ENCODE measurements at regions not wholly inside any gene's neighbourhood (a gene's known extent, or its start where the extent isn't known, plus 50 kb on each side); places are given as distances from the start of the nearest gene placed in this dataset.

DNA sequence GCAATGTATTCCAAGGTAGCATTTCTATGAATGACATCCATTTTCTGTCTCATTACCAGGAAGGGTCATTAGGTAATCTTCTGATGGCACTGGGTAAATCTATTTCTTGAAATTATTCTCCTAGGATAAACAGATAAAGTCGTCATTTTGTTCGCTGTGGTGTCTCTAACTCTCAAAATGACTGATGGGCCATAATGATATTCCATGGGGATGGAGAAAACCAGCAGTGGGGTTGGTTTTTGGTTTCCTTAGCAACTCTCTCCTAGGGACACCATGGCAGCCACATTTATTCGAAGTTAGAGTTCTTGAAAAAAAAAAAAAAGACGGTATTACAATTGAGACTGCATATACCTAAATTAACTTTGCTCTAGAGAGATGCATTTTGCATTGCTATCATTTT, 231.3 kb upstream of the SLCO3A1 start:
- TF ChIP-seq, protein P1, sequence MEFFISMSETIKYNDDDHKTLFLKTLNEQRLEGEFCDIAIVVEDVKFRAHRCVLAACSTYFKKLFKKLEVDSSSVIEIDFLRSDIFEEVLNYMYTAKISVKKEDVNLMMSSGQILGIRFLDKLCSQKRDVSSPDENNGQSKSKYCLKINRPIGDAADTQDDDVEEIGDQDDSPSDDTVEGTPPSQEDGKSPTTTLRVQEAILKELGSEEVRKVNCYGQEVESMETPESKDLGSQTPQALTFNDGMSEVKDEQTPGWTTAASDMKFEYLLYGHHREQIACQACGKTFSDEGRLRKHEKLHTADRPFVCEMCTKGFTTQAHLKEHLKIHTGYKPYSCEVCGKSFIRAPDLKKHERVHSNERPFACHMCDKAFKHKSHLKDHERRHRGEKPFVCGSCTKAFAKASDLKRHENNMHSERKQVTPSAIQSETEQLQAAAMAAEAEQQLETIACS (CRISPR knock-in tag; IDR thresholded peaks at IDR 0.05), result no peak
- TF ChIP-seq ZNF557 (CRISPR knock-in tag; IDR thresholded peaks at IDR 0.05), result no peak
- no peak for TF ChIP-seq ZNF660 (CRISPR knock-in tag; IDR thresholded peaks at IDR 0.05; ENCODE audit: borderline replicate concordance, low read depth)
- TF ChIP-seq, protein P2, sequence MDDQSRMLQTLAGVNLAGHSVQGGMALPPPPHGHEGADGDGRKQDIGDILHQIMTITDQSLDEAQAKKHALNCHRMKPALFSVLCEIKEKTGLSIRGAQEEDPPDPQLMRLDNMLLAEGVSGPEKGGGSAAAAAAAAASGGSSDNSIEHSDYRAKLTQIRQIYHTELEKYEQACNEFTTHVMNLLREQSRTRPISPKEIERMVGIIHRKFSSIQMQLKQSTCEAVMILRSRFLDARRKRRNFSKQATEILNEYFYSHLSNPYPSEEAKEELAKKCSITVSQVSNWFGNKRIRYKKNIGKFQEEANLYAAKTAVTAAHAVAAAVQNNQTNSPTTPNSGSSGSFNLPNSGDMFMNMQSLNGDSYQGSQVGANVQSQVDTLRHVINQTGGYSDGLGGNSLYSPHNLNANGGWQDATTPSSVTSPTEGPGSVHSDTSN (CRISPR knock-in tag; IDR thresholded peaks at IDR 0.05; ENCODE audit: borderline replicate concordance), result no peak
- no peak for TF ChIP-seq ZNF510 (CRISPR knock-in tag; IDR thresholded peaks at IDR 0.05; ENCODE audit: low read depth)
- TF ChIP-seq RBM39 (IDR thresholded peaks at IDR 0.05; ENCODE audit: low read depth, low read length, poor library complexity, severe bottlenecking), result no peak
- TF ChIP-seq, protein P3, sequence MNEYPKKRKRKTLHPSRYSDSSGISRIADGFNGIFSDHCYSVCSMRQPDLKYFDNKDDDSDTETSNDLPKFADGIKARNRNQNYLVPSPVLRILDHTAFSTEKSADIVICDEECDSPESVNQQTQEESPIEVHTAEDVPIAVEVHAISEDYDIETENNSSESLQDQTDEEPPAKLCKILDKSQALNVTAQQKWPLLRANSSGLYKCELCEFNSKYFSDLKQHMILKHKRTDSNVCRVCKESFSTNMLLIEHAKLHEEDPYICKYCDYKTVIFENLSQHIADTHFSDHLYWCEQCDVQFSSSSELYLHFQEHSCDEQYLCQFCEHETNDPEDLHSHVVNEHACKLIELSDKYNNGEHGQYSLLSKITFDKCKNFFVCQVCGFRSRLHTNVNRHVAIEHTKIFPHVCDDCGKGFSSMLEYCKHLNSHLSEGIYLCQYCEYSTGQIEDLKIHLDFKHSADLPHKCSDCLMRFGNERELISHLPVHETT (CRISPR knock-in tag; conservative IDR thresholded peaks at IDR 0.05), result no peak
- no peak for TF ChIP-seq SMARCC2 (IDR thresholded peaks at IDR 0.05)
- TF ChIP-seq ZNF30 (CRISPR knock-in tag; IDR thresholded peaks at IDR 0.05), result no peak
- TF ChIP-seq ZNF747 (CRISPR knock-in tag; IDR thresholded peaks at IDR 0.05; ENCODE audit: borderline replicate concordance), result no peak
- no peak for TF ChIP-seq ZNF382 (CRISPR knock-in tag; IDR thresholded peaks at IDR 0.05; ENCODE audit: borderline replicate concordance)
- intact Hi-C loops (cut with micrococcal nuclease; ENCODE audit: unreplicated experiment), result no loop called here
- H3K4me3 ChIP-seq (replicated peaks in 1 of 3; ENCODE audit: insufficient read depth in 1 of 3, low read depth in 2 of 3, low read length in 3 of 3), result no peak overlapping the region
- ATAC-seq (no peak), FAIRE-seq (no peak), DNase-seq (ENCODE audit: low spot score) (no peak)
- no peak overlapping the region for H3K9ac ChIP-seq (ENCODE audit: insufficient read depth, low read depth, low read length)
- no peaks in the 10 kb centered on the region for H3K36me3 ChIP-seq (replicated peaks in 1 of 2; ENCODE audit: control insufficient read depth in 1 of 2, insufficient read depth in 2 of 2, low read length in 2 of 2)
- no peak overlapping the region for H3K4me2 ChIP-seq (ENCODE audit: low read depth, low read length)
- H2AFZ ChIP-seq (ENCODE audit: low read length), result no peak overlapping the region
- no peaks in the 10 kb centered on the region for H3K4me1 ChIP-seq (ENCODE audit: insufficient read depth, low read length)
- 9% methylated on average over 4 of the region's 4 CpGs for WGBS (ENCODE audit: low lambda C conversion rate)
- in situ Hi-C loops (cut with HindIII; ENCODE audit: extremely low pct_ligation_motif_present, low pct_unique_long_range_greater_than_20kb), result no loop called here
- H3K9me3 ChIP-seq (ENCODE audit: low read length), result no peaks in the 10 kb centered on the region
- no TSS peak for BruUV-seq (replicated peaks)
- no peaks in the 10 kb centered on the region for H3K79me2 ChIP-seq (ENCODE audit: insufficient read depth, low read length)
- ChIA-PET CTCF (ENCODE audit: low intra/inter-chr PET ratio, low total read pairs) (no interaction called here), POLR2A (no interaction called here)
- H3K27ac ChIP-seq (ENCODE audit: extremely low read length, insufficient read depth, low read length), result no peak overlapping the region
- peaks cover 0 to 2% of the 10 kb centered on the region in 2 experiments; a peak in 2 of 5 replicates for H3K27me3 ChIP-seq (ENCODE audit: control insufficient read depth in 1 of 2, insufficient read depth in 2 of 2, low read length in 2 of 2)
- no peaks in the 10 kb centered on the region for H4K20me1 ChIP-seq (ENCODE audit: insufficient read depth, low read length)

Data from HepG2 (cell line).